ENCODE measurements at regions not wholly inside any gene's neighbourhood (a gene's known extent, or its start where the extent isn't known, plus 50 kb on each side); places are given as distances from the start of the nearest gene placed in this dataset.
A peak's percentile ranks its signal among the peaks of the same experiment; 100 is the strongest.

DNA sequence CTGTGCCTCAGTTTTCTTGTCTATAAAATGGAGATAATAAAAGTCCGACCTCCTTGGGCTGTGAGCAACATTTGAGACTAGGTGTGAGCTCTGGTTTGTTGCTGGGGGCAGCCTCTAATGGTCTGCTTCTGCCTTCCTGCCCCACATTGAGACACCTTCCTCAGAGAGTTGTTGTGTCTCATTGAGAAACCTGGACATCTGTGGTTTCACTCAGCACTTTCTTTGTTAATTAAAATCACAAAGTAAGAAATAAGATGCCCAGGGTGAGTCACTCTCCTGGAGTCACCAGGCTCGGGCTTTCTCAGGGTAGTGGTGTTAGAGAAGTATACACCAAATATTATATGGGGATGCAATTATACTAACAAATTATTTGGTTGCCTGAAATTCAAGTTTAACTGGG, 389.2 kb upstream of the SALL1 start:
- Histone ChIP-seq H3K27me3 (ENCODE audit: insufficient read depth, low read length, poor library complexity, severe bottlenecking) (no peaks in the 10 kb centered on the region), H3K9me3 (ENCODE audit: insufficient read depth, low read depth, low read length) (no peaks in the 10 kb centered on the region), H3K4me3 (ENCODE audit: low read length, poor library complexity, severe bottlenecking) (no peak overlapping the region), H4K20me1 (ENCODE audit: insufficient read depth, low read length, poor library complexity, severe bottlenecking) (no peaks in the 10 kb centered on the region), H3K9me2 (replicated peaks; ENCODE audit: low read depth, low read length) (no peaks in the 10 kb centered on the region), H3K4me1 (ENCODE audit: insufficient read depth, low read length, poor library complexity, severe bottlenecking) (peaks cover 8% of the 10 kb centered on the region), H2AFZ (ENCODE audit: low read length) (no peak overlapping the region), H3K9ac (ENCODE audit: low read depth, low read length, poor library complexity, severe bottlenecking) (no peak overlapping the region), H3K79me2 (ENCODE audit: insufficient read depth, low read length) (no peaks in the 10 kb centered on the region), H3F3A (ENCODE audit: low read depth) (no peaks in the 10 kb centered on the region), H3K36me3 (ENCODE audit: insufficient read depth, low read length) (no peaks in the 10 kb centered on the region), H3K4me2 (ENCODE audit: low read depth, low read length, poor library complexity, severe bottlenecking) (no peak overlapping the region)
- no peak for TF ChIP-seq EZH2phosphoT487 (IDR thresholded peaks at IDR 0.05; ENCODE audit: borderline replicate concordance)
- TF ChIP-seq, protein P1, sequence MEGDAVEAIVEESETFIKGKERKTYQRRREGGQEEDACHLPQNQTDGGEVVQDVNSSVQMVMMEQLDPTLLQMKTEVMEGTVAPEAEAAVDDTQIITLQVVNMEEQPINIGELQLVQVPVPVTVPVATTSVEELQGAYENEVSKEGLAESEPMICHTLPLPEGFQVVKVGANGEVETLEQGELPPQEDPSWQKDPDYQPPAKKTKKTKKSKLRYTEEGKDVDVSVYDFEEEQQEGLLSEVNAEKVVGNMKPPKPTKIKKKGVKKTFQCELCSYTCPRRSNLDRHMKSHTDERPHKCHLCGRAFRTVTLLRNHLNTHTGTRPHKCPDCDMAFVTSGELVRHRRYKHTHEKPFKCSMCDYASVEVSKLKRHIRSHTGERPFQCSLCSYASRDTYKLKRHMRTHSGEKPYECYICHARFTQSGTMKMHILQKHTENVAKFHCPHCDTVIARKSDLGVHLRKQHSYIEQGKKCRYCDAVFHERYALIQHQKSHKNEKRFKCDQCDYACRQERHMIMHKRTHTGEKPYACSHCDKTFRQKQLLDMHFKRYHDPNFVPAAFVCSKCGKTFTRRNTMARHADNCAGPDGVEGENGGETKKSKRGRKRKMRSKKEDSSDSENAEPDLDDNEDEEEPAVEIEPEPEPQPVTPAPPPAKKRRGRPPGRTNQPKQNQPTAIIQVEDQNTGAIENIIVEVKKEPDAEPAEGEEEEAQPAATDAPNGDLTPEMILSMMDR (conservative IDR thresholded peaks at IDR 0.05; ENCODE audit: low read length): no peak

DNA sequence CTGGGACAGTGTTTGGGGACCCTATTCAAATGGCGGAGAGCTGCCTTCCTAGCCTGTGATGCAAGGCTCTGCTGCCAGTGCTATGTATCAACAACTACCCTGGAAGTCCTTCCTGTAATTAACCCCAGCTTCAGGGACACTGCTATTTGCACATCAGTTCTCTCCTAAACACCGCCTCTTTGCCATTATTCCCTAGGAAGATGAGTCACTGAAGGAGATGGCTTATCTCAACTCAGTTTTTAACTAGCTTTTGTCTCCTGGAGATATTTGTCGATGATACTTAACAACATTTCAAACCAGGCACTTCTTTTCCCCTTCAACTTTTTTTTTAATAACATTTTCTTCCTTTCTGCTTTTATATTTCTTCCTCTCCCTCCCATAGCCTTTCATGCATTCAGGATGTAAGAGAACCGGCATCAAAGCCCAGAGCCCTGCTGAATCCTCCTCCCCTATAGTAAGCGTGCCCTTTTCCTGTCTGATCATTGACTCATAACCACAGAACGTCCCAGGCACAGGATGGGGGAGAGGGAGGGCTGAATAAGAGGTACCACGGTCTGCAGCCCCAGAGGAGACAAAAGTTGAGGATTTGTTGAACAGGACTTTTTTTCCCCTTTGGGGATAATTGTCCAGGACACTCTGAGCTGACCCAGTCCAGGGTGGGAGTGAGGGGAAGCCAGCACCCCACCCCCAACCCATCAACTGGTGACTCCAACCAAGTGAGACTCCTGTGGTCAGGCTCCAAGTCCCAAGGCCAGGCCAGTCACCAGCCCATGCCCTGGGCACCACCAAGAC, 387.8 kb upstream of the SALL1 start:
- H3K36me3 ChIP-seq (ENCODE audit: insufficient read depth, low read length): no peaks in the 10 kb centered on the region
- no peaks in the 10 kb centered on the region for H3F3A ChIP-seq (ENCODE audit: low read depth)
- no peaks in the 10 kb centered on the region for H3K79me2 ChIP-seq (ENCODE audit: insufficient read depth, low read length)
- H4K20me1 ChIP-seq (ENCODE audit: insufficient read depth, low read length, poor library complexity, severe bottlenecking): no peaks in the 10 kb centered on the region
- no peaks in the 10 kb centered on the region for H3K9me2 ChIP-seq (replicated peaks; ENCODE audit: low read depth, low read length)
- H3K4me3 ChIP-seq (ENCODE audit: low read length, poor library complexity, severe bottlenecking): no peak overlapping the region
- no peak overlapping the region for H3K9ac ChIP-seq (ENCODE audit: low read depth, low read length, poor library complexity, severe bottlenecking)
- peak overlapping the region; percentile 21 for H3K4me2 ChIP-seq (ENCODE audit: low read depth, low read length, poor library complexity, severe bottlenecking)
- H3K4me1 ChIP-seq (ENCODE audit: insufficient read depth, low read length, poor library complexity, severe bottlenecking): peaks cover 8% of the 10 kb centered on the region
- no peaks in the 10 kb centered on the region for H3K9me3 ChIP-seq (ENCODE audit: insufficient read depth, low read depth, low read length)
- H2AFZ ChIP-seq (ENCODE audit: low read length): no peak overlapping the region
- no peaks in the 10 kb centered on the region for H3K27me3 ChIP-seq (ENCODE audit: insufficient read depth, low read length, poor library complexity, severe bottlenecking)
- no peak for TF ChIP-seq EZH2phosphoT487 (IDR thresholded peaks at IDR 0.05; ENCODE audit: borderline replicate concordance)
- TF ChIP-seq, protein P1 (conservative IDR thresholded peaks at IDR 0.05; ENCODE audit: low read length): no peak

DNA sequence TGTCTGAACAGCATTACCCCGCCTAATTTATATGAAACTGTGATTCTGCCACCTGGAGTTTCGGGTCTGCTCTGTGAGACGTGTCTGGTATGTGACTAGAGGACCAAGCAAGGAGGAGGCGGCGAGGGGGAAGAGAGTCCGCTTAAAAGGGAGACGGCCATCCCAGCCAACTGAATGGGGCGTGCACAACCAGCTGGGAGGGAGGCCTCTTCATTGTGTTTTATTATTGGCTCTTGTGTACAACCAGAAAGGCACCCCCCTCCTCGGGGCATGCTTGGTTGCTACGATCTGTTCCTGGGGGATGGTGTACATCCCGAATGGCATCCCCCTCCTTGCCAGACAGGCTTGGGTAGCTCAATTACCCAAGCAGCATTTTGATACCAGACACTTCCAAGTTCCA, 384.5 kb upstream of the SALL1 start:
- Histone ChIP-seq H3K79me2 (ENCODE audit: insufficient read depth, low read length) (no peaks in the 10 kb centered on the region), H3K9ac (ENCODE audit: low read depth, low read length, poor library complexity, severe bottlenecking) (no peak overlapping the region), H3K4me2 (ENCODE audit: low read depth, low read length, poor library complexity, severe bottlenecking) (no peak overlapping the region), H3K9me3 (ENCODE audit: insufficient read depth, low read depth, low read length) (no peaks in the 10 kb centered on the region), H3F3A (ENCODE audit: low read depth) (no peaks in the 10 kb centered on the region), H3K4me1 (ENCODE audit: insufficient read depth, low read length, poor library complexity, severe bottlenecking) (peaks cover 8% of the 10 kb centered on the region), H3K27me3 (ENCODE audit: insufficient read depth, low read length, poor library complexity, severe bottlenecking) (no peaks in the 10 kb centered on the region), H3K36me3 (ENCODE audit: insufficient read depth, low read length) (no peaks in the 10 kb centered on the region), H3K4me3 (ENCODE audit: low read length, poor library complexity, severe bottlenecking) (no peak overlapping the region), H4K20me1 (ENCODE audit: insufficient read depth, low read length, poor library complexity, severe bottlenecking) (no peaks in the 10 kb centered on the region), H2AFZ (ENCODE audit: low read length) (no peak overlapping the region), H3K9me2 (replicated peaks; ENCODE audit: low read depth, low read length) (no peaks in the 10 kb centered on the region)
- no peak for TF ChIP-seq EZH2phosphoT487 (IDR thresholded peaks at IDR 0.05; ENCODE audit: borderline replicate concordance)
- TF ChIP-seq, protein P1 (conservative IDR thresholded peaks at IDR 0.05; ENCODE audit: low read length): no peak
